Hematopoietic multipotent progenitor cell (in vitro differentiated cells): ENCODE measurements at regions not wholly inside any gene's neighbourhood (a gene's known extent, or its start where the extent isn't known, plus 50 kb on each side); places are given as distances from the start of the nearest gene placed in this dataset.
"Not testable (repeated sequence)": the region's sequence is repeated elsewhere in the genome, so short reads cannot be mapped to it uniquely, and the experiment has no call there.

Source experiments
- DNase-seq, 3 donors: peaks; one replicate each; pipeline ENCODE4 v3.0.0-alpha.2; 2011 to 2015; ENCODE audit warnings: low read depth in 2 of 3, low spot score in 2 of 3

DNA sequence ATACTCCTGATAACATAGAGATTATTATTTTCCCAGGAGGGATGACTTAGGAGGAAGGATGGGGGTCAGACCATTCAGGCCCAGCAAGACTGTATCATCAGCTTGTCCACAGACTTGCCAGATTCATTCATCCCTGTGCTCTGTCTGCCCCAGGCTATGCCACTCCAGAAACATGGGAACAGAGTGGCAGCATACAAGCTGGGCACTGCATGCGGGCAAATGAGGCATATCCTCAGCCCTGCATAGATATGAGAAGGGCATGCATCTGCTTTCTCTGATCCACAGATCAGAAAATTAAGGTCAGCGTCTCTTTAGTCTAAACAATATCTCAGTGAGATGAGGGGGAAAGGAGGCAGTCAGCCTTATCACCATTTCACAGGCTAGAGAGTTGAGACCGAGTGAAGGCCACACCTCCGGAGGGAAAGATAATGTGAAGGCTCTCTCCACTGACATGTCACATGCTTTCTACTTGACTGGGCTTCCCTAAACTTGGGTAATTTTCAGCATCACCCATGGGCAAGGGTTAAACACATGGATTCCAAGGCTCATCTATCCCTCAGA lies 140.5 kb downstream of the TFAP2B start:
- no peak for DNase-seq

DNA sequence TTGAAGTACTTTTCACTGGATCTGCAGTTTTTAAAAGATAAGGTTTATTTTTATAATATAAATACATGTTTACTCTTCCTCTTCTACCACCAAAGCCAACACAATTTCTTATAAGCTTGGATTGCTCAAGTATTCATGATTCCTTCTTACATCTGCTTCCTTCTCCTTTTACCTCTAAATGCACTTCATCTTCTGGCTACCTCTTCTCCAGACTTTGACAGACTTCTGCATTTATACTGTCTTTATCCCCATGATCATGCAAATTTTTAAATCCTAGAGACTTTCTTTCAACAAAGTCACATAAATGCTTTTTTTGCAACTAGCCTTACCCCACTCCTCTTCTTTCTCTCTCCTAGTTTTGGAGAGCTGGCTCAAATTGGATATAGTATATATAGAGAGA lies 142.9 kb downstream of the TFAP2B start:
- peak in 1 of 3 donors; percentile 48 for DNase-seq

DNA sequence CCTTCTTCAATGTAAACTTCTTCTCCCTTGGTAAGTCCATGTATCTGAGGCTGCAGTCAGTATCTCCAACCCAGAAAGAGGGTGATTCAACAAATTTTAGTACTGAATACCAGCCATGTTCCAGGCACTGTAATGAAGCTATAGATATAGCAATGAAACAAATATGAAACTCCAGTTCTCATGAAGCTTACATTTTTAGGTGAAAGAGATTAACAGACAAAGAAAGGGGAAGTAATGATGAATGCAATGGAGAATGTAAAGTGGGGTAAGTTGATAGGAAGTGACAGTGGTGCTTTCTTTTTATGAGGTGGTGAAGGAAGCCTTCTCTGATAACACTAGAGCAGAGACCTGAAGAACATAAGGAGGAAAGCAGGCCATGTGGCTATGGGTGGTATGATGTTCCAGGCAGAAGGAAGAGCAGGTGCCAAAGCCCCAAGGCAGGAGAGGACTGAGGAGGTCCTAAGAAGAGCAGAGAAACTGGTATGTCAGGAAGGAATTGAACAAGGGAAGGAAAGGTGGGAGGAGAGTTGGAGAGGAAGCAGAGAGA lies 143.6 kb downstream of the TFAP2B start:
- DNase-seq: peak in 2 of 3 donors; percentile 17 to 62

DNA sequence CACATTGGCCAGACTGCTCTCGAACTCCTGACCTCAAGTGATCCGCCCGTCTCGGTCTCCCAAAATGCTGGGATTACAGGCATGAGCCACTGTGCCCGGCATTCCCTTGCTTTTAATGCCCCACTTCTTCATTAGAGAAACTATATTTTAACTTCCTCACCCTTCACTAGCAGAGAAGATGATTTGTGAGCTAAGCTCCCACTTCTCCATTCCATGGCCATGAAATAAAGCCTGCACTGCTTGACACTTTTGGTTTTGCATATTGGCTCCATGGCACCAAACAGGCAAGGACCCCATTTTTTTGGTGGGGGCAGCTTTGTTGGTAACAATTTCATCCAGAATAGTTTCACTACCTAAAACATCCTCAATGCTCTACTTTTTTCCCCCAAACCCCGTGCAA lies 145.3 kb downstream of the TFAP2B start:
- peak in 1 of 3 donors; percentile 51 for DNase-seq

DNA sequence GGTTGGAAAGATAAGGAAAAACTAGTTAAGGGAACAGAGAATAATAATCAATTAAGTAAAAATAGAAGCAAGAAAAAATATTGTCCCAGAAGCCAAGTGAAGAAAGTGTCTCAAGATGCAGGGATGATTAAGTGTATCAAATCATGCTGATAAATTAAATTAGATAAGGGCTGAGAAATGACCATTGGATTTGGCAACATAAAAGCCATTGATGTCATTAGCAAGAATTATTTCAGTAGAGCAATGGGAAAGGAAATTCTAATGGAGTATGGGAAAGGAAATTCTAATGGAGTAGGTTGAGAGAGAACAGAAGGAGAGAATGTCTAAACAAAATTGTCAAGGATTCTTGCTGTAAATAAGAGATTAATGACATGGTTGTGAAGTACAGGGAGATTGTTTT lies 146.8 kb downstream of the TFAP2B start:
- DNase-seq: no peak

DNA sequence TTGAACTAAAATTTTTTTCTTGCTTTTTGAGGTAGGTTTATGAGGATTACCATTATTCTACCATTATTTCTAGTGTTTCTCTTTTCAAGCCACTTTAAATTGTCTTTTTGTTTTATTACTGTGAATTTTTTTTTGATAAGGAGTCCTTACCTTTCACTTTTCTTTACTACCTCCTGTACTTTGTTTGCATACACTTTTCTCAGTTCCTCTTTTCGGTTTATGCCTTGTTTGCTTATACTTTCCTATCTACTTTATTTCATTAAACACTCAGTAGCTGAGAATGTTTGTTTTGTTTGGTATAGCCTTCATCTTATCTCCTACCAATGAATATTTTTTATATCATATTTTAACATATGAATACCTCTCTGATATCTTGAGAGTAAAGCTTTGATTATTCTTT lies 147.9 kb downstream of the TFAP2B start:
- DNase-seq: peak in 1 of 3 donors; percentile 42

DNA sequence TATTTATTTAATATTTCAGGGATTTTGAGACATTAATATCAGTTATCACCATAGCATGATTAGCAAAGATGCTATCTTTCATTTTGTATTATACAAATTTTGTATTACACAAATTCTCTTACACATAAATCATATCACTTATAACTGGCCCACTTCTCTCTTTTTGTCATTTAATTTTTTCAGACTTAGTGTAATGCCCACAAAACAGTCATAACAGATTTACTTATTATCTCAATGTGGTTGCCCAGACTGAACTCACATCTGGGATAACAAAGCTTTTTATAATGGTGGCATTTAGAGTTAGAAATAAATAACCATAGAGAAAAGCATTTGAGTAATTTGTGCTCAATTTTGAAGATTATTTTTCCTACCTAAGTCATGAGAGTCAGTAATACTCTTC lies 148.3 kb downstream of the TFAP2B start:
- peak in 1 of 3 donors; percentile 8 for DNase-seq

DNA sequence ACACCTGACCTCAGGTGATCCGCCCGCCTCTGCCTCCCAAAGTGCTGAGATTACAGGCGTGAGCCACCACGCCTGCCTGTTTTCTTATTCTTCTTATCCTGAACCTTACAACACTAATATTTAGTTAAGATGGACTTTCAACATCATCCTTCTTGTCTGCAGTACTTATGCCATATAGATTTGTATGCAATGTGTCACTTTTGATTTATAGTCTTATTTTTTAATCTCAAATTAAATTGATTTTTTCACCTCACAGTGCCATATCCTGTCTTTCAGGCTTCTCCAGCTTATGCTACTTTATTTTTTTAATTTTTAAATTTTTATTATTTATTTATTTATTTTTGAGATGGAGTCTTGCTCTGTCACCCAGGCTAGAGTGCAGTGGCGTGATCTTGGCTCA lies 149.6 kb downstream of the TFAP2B start:
- not testable (repeated sequence) for DNase-seq

DNA sequence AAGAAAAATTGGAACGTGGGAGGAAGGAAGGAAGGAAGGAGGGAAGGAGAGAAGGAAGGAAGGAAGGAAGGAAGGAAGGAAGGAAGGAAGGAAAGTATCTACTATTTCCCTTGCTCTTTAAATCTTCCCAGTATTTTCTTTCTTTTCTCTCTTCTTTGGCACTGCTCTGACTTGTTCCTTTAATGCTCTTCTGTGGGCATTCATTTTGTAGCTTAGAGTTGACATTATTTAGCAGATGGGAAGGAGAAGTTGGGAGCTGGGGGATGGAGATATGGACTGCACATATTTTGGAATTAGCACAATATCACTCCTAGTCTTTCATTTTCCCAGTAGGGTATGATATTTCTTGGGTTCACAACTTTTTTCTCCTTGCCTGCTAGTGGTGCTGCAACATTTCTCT lies 152.2 kb downstream of the TFAP2B start:
- no peak for DNase-seq

DNA sequence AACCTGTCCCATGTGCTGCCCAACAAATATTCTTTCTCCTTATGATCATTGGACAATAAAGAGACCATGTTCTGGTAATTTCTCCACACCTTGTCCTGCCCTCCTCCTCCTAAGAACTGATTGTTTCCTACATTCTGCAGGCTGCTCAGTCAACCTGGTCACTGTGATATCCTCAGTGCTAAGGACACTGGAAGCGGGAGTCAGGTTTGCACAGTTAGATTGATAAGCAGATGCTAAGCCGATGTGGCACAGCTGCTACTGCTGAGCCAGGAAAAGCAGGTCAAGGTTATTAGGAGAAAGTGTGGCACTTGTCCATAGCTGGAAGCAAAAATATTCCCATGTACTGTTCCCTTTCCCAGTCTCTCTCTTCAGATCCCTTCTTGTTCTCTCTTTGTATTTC lies 154.8 kb downstream of the TFAP2B start:
- DNase-seq: no peak

DNA sequence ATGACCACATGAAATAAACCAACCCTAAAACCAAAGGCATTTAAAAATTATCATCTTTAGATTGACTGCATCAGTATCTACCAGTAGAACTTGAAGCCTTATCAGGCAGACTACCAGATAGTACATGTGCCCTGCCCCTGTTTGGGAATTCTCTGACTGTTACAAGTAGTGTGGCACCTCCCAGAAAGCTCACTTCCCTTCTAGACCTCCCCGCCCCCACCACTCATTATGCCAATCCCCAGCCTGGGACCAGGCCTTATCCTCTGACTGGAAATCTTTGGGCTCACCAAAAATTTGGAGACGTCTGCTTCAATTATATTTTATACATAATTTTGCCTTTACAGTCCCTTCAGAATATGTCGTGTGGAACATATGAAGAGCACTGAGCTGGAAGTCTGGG lies 155.6 kb downstream of the TFAP2B start:
- DNase-seq: no peak

DNA sequence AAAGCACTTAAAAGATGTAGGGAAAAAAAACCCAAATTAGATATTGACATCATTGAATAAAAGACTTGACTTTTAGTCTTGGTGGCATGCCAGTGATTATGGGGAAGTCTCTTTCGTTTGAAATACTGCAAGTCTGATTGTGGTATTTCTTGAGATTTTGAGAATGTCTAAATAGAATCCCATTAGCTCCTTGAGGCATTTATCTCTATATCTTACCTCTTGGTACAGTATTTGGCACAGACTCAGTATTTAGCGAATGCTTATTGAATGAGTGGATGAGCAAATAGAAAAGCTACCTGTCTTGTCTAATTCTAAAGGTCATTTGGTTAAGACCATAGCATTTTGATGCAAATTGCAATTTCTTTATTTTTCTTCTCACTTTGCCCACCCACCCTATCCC lies 156.5 kb downstream of the TFAP2B start:
- no peak for DNase-seq

DNA sequence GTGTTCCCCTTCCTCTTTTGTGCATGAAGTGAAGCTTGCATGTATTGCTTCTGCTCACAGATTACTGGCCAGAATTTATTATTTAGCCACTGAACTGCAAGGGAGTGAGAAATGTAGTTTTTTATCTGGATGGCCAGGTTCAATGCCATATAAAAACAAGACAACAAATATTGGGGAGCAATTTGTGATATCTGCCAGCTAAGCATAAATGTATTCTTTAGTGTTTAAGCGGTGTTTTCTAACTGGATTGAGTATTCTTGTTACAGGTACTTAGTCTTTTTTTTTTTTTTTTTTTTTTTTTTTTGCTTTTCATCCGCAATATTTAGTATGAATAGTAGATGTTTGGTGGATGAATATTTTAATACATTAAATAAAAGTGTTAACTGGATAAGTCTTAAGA lies 158.2 kb downstream of the TFAP2B start:
- no peak for DNase-seq

DNA sequence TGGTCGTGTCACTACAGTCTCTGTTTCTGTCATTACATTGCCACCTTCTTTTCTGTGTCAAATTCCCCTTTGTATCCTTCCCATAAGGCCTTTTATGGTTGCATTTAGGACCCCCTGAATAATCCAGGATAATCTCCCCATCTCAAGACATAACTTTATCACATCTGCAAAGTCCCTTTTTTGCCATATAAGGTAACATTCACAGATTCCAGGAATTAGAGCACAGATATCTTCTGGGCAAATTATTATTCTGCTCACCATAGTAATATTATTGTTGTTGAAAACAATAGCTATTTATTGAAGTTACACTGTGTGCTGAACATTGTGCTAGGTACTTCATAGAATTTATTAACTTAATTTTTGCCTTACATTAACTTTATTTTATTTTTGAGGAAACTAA lies 159.1 kb downstream of the TFAP2B start:
- DNase-seq: no peak

DNA sequence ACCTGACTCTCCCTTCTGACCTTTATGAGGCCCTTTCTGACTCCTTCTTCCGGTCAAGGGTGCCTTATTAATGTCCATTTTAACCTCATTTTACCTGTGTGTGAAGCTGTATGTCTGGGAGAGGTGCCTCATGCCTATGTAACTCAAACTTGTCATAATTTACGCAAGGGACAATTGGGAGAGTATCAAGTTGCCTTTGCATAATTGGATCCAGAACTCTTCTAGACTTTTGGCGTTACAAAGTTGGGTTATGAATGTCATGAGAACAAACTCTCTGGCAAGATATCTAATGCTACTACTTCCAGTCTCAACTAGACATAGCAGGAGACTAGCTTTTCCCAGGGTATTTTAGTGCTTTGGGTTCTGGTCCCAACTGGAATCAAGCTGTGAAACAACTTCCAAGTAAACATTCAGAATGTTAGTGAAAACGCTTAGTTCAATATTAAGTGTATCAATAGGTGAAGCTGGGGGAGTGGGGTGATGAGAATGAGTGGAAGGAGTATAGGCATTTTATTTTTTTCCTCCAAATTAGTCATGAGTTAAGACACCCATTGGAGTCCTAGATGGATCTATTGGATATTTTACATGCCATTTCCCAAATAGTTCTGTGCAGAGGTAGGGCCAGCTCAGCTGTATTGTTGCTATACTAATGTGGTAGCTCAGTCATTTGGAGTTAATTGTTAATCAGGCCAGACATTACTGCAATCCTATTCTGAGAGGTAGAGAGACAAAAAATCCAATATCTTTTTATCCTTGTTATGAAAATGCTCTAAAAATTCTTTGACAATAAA lies 159.9 kb downstream of the TFAP2B start:
- no peak for DNase-seq

DNA sequence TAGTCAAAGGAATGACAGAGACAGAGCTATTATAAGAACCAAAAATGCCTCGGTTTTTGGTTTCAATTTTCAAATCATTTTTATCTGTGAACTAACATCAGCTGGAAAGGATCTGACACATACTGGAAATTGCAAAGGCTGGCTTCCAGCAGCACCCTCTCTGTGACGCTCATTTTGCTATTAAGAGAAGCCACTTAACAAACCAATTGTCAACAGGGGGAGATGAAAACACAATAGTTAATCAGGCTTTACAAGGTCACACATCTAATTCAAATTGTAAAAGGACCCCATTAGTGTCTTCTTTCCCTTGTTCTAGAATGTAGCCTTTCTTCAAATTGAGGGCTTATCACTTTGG lies 160.5 kb downstream of the TFAP2B start:
- DNase-seq: no peak

DNA sequence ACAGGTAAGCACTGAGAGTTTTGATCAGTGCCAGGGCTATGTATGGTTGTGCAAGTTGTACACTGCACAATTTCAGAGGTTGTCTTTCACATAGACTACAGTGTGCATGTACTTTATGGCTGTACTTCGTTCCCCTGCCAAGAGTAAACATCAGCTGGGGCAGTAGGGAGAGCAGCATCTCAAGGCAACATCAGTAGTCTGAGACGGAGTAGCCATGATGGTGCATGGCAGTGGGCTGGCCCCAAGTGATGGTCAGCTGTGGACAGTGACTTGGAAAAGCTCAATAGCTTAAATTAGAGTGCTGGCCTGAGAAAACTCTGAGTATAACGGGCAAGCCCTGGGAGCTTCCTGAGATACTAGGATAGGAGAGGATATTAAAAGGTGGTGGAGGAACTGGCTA lies 165.5 kb downstream of the TFAP2B start:
- no peak for DNase-seq

DNA sequence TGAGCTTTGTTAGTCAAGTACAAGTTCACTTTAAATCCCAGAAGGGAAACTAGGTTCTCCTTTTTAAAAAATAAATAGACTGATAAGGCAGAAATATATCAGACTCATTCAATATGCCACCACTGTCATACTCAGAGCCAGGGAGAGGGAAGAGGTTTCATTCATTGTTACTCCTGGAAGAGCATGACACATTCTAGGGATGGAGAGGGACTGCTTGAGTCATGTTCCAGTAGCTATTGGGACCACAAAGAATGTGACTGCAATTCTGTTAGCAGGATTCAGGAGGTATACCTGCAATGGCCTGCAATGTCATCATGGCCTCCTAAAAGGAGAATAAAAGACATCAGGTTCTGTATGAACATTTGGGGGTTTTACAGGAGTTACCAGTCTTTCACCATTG lies 167.6 kb downstream of the TFAP2B start:
- DNase-seq: no peak

DNA sequence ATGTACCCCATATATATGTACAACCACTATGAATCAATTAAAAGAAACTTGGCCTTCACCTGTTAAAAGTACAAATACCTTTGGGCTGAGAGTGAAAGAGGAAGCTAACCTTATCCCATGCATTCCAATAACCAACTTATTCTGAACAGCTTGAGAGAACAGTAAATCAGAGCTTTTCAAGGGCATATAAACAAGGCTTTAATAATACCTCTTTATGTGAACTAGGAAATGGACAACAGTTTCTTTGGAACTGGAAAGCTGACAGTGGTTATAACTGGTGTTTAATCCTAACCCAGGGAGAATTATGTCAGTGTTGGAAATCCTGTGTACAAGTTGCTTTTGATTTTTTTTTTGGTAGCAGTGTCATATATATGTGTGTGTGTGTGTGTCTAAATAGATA lies 170.5 kb downstream of the TFAP2B start:
- no peak for DNase-seq

DNA sequence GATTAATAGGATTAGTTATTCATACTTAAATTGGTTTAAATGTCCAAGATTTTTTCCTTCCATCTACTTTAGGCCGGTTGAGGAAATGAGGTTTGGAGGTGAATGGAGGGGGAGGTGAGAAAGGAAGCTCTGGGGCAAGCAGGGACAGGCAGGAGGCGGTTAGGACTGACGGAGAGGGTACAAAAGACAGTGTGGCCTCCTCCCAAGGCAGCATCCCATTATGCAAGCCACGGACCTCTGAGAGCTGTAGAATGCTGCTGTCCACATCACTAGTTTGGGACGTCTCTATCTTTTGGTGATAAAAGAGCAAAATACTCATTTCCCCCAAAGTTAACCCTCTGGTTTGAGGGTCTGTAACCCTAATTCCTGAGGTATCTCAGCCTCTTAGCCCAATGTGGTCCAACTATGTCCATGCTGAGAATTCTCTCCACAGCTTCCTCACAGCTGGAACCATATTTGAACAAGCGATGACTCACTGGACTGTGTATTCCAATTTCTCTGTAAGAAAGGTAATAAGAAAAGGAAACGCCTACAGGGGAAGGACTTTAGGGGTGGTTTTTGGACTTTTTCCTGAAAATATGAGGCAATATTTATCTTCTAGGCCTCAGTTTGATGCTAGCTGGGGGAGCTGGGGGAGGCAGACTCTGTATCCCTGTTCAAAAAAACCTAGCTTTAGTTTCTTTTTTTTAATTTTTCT lies 172.2 kb downstream of the TFAP2B start:
- DNase-seq: no peak

DNA sequence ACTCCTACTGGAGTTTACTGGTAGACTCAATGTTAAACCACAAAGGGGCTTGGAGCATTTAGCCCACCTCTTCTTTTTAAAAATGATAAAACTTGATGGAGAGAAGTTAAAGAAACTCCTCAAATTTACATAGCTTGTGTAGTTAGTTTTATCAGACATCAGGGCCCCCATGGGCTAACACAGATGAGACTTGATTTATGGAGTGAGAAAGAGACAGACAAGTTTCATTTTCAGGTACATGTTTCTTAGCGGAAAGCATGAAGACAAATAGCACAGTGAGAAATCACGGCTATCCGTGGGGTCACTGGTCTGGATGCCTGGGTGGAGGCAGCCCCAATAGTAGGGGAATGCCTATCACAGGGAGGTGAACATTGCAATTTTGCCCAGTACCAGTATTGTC lies 173.6 kb downstream of the TFAP2B start:
- no peak for DNase-seq
